ENCODE measurements at regions not wholly inside any gene's neighbourhood (a gene's known extent, or its start where the extent isn't known, plus 50 kb on each side); places are given as distances from the start of the nearest gene placed in this dataset.

DNA sequence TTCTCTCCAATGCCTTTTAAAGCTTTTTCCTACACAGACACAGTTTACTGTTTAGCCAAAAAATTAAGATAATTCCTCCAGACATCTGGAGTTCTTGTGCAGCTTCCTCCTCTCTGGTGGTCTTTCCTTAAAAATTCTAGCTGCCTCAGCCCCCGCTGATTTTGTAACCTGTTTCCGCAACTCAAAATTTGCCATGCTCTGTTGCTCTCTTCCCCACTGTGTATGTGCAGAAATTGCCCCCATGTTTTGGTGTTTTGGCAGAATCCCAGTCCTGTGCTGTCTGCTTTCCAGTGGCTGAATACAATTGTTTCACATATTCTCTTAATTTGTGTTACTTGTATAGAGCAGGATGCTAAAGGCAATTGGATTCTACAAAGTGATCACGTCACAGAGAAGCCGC is 151.7 kb upstream of the PRSS1 start:
- H3K18ac ChIP-seq (ENCODE audit: low read depth, low read length), result no peak overlapping the region
- H3K56ac ChIP-seq (ENCODE audit: extremely low read depth, insufficient read depth, low read length), result no peak overlapping the region
- H3K14ac ChIP-seq (replicated peaks; ENCODE audit: low read depth, low read length), result no peak overlapping the region
- no TSS peak for BruUV-seq (replicated peaks)
- no peak overlapping the region for H2BK20ac ChIP-seq (ENCODE audit: low read depth, low read length)
- no peak overlapping the region for H3K4me3 ChIP-seq (ENCODE audit: insufficient read depth, low read depth, low read length)
- no peak overlapping the region for H4K91ac ChIP-seq (ENCODE audit: insufficient read depth, low read depth, low read length)
- CTCF ChIA-PET, result interaction anchor here (1.1 kb wide), 1 partner anchor 62 kb away, joined by 3 read pairs; no protein-coding TSS in a partner anchor
- no peak overlapping the region for H4K5ac ChIP-seq (ENCODE audit: low read depth, low read length)
- no peak overlapping the region for H3K4ac ChIP-seq (ENCODE audit: low read depth, low read length)
- H4K8ac ChIP-seq (ENCODE audit: low read depth in 2 of 2, low read length in 2 of 2), result no peak overlapping the region
- H2BK5ac ChIP-seq (ENCODE audit: low read depth, low read length, poor library complexity, severe bottlenecking), result no peak overlapping the region
- H3K4me2 ChIP-seq (ENCODE audit: low read depth, low read length), result no peak overlapping the region
- DNase-seq (no peak), ATAC-seq (ENCODE audit: low read depth) (no peak)
- dilution Hi-C loops (cut with HindIII; ENCODE audit: low sequenced_read_pairs, unreplicated experiment), result no loop called here
- in situ Hi-C loops (cut with MboI; ENCODE audit: low sequenced_read_pairs), result no loop called here
- no peaks in the 10 kb centered on the region for H3K9me1 ChIP-seq (ENCODE audit: insufficient read depth, low read length)
- intact Hi-C loops (cut with micrococcal nuclease), result no loop called here
- no peak overlapping the region for H2AK9ac ChIP-seq (replicated peaks; ENCODE audit: low read depth, low read length, poor library complexity)
- H3K27me3 ChIP-seq (ENCODE audit: control insufficient read depth, insufficient read depth, low read length), result peaks cover 8% of the 10 kb centered on the region
- no peaks in the 10 kb centered on the region for H3K9me3 ChIP-seq (ENCODE audit: control insufficient read depth, insufficient read depth, low read length)
- H3K4me1 ChIP-seq (ENCODE audit: control insufficient read depth, insufficient read depth, low read length), result no peaks in the 10 kb centered on the region
- TF ChIP-seq USF2 (IDR thresholded peaks at IDR 0.05; ENCODE audit: low read depth, low read length), result no peak
- POLR2A ChIA-PET (ENCODE audit: unreplicated experiment), result interaction anchor here (0.6 kb wide), 1 partner anchor 78 kb away, joined by 3 read pairs; no protein-coding TSS in a partner anchor
- H3K27ac ChIP-seq (ENCODE audit: insufficient read depth, low read length), result no peak overlapping the region
- 100% methylated on average over 1 of the region's 4 CpGs; no CpG with 5 or more reads in 1 of the 2 experiments for WGBS, 2 experiments (ENCODE audit: extremely low coverage in 2 of 2, insufficient read length in 1 of 2)
- H3K79me1 ChIP-seq (ENCODE audit: low read depth in 1 of 2, low read length in 2 of 2), result no peaks in the 10 kb centered on the region
- no peaks in the 10 kb centered on the region for H3K36me3 ChIP-seq (ENCODE audit: control insufficient read depth, insufficient read depth, low read length)
- H4K20me1 ChIP-seq (ENCODE audit: insufficient read depth, low read length), result no peaks in the 10 kb centered on the region
- H2AK5ac ChIP-seq (ENCODE audit: low read depth, low read length), result no peak overlapping the region
- no peak overlapping the region for H3K23ac ChIP-seq (ENCODE audit: low read depth, low read length)
- no peak overlapping the region for H2BK120ac ChIP-seq (ENCODE audit: low read depth, low read length)
- no peak overlapping the region for H3K9ac ChIP-seq (ENCODE audit: low read depth, low read length)
- no peak overlapping the region for H2BK15ac ChIP-seq (ENCODE audit: low read depth, low read length)
- H2AFZ ChIP-seq (replicated peaks; ENCODE audit: low read length, poor library complexity), result no peak overlapping the region
